NCI-H345 (cell line): ENCODE measurements at regions not wholly inside any gene's neighbourhood (a gene's known extent, or its start where the extent isn't known, plus 50 kb on each side); places are given as distances from the start of the nearest gene placed in this dataset.
A peak's percentile ranks its signal among the peaks of the same experiment; 100 is the strongest.
"Not testable (repeated sequence)": the region's sequence is repeated elsewhere in the genome, so short reads cannot be mapped to it uniquely, and the experiment has no call there.

ENCODE experiments used
- DNase-seq: peaks from one replicate; lab custom pipeline; 2025; lab: John Stamatoyannopoulos, UW

DNA sequence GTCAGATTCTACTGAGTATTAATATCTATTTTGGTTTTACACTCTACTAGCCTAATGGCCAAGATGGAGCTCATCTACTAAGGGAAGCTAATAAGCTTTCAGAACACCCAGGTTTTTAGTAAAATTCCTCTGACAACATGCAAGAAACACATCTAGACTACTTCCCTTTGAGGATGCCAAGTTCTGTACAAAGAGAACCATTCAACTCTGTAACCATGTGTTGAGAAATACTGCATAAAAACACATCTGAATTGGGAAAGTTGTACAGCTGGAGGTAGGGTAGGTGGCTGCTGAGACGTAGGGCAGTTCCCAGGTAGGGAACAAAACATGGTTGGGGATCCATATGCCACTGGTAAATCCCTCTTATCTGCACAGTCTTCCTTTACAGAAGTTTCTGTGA lies 66.2 kb downstream of the SC5D start:
- no peak for DNase-seq

DNA sequence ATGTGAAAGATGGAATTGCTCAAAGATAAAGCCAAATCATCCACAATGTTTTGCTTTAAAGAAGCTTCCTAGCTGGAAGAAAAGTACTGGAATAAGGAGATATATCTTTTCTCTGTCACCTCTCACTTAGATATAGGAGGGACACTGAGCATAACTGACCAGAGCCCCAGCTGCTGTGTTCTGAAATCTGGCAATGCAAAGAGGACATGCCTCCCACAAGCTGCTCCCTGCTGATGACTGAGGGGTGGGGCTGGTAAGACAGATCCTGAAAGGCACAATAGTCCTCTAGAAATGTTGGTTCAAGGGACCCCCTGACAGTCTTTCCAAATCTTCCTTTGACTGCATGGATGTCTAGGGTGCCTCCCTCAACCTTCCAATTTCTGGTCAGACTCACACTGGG lies 67.0 kb downstream of the SC5D start:
- DNase-seq, result no peak

DNA sequence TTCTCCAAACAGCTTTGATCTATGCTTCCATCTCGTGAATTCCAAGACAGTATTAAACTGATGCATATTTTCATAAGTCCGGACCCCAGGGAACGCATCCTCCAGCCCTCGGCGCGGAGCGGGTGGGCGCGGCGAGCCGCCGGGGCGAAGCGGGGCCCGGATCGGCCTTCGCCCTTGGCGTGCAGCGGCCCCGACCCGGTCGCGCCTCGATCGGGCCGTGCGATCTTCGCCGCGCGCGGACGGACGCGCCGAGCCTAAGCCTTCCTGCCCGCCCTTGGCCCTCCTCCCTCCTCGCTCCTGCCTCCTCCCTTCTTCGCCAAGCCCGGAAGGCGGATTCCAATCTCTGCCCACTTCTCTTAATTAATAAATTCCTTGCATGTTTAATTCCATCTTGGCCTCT lies 70.4 kb downstream of the SC5D start:
- DNase-seq, result not testable (repeated sequence)

DNA sequence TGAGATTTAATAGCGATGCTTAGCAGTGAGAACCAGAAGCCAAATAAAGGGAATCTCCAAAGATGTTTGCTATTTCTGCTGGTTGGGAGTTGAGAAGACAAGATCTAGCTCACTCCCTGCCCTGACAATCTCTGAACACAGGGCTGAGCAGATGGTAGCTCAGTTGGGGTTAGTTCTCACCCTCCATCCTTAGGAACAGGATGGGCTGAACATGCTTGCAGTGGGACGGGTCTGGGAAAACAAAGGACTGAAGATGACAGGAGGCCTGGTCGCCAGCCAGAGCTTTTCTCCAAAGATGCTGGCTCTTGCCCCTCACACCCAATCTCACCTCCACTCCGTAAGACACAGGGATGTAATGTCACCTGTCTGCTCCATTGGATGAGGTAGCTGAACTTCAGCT lies 72.7 kb downstream of the SC5D start:
- DNase-seq, result no peak

DNA sequence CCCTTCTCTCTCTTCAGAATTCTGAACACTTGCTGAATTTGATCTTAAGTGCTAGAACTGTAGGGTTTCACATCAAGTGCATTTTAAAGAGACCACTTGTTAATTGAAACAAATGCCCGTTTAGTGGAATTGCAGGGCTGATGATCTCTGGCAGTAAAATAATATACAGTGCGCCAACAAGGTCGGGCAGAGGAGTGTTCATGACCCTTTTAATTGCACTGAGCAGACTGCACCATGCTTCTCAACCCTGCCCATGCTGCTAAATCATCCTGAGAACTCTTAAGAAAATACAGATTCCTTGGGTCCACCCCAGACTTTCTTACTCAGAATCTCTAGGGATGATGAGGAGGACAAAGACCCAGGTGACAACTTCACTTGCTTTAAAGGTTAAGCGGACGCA lies 73.5 kb downstream of the SC5D start:
- DNase-seq, result no peak

DNA sequence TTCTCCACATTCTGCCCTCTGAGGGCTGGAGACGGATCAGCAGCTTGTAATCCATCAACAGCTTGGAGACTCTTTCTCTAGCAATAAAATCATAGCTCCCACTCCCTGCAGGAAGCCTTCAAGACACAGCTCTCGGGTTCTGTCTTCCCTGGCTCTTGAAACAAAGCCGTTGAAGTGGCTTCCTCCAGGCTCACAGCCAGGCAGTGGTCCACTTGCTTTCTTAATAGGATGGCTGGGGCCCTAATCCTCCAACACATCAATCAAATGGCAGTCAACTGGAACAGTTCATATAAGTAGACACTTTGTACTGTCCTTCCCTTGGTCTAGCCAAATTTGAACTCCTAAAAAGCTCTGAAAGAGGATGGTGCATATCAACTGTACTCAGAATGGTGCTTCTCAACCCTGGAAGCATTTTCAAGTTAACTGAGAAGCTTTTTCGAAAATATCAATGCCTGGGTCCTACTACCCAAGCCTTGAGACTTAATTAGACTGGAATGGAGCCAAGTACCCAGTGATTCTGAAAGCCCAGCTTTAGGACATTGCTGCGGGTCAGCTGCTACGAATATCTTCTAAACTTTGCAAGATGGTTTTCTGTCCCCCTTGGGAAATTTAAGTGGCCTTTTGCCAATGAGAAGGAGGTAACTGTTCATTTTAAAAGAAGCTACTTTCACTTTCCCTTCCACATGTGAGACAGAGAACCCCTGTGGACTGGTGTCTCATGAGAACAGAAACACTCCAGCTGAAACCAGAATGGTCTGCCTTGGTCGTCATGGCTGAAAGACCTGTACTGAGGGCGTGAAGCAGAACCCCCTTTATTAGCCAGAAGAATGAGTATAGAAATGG lies 74.7 kb downstream of the SC5D start:
- DNase-seq, result peak; percentile 32

DNA sequence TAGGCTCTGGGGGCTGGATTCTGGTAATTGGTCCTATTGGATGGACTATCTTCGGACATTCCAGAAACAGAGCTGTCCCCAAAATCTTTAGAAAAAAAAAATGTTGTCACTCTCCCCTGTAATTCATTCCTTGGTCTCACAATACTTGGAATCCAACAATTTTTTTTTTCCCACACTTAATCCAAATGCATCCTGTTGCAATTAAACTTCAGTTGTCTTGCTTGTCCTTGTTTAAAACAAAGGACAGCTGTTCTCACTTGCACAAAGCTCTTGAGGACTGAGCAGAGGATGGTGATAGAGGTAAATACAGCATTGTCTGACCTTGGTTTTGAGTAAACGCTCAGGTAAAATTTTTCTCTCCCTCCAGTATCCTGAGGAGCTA lies 75.3 kb downstream of the SC5D start:
- DNase-seq, result no peak

DNA sequence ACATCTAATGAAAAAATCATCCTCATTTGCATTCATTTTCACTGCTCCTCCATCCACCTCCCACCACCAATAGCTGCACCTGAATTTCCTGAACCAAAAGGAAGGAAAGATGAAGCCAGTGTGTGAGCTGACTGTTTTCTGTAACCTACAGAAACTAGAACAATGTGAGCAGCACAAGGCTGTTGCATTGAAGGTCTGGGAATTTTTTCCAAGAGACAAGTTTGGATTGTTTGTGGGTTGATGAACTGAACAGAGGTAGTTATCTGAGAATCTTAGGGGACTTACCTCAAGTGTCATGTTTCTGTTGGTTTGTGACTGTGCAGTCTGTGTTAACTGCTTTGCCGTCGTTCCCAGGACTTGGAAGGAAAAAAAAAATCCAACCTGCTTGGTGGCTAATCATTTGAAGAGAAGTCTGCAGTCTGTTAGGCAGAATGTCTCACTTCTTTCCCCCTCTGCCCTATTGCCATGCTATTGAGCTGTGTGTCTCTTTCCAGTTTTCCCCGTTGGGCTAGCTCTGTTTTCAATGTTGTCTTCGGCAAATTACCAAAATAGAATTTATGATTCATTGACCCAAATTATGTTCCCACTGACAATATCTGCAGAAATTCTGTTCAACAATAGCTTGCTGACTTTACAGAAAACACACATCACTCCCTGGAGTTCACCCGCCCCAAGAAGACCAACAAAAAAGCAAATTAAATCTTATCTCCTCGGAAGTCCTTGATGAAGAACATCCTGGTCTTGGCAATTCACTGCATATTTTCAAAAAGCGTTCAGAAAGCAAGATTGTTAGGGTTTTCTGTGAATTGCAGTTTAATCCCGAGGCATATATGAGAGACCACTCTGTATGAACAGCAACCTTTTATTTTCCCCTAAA lies 76.0 kb downstream of the SC5D start:
- DNase-seq, result no peak

DNA sequence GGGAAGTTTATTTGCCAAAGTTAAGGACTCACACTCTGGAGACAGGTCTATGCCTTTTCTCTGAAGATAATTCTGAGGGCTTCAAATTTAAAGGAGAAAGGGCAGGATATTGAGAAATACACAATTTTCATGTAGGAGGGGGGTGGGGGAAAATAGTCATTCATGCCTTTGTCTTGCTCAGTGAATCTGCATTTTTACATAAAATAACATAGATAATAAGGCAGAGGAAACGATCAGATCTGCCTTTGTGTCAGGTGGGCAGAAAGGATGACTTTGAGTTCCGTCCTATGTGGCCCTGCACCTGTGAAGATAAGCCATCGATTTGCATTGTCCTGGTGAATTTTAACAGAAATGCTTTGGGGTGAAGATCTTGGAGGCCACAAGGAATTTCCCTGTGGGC lies 76.8 kb downstream of the SC5D start:
- no peak for DNase-seq

DNA sequence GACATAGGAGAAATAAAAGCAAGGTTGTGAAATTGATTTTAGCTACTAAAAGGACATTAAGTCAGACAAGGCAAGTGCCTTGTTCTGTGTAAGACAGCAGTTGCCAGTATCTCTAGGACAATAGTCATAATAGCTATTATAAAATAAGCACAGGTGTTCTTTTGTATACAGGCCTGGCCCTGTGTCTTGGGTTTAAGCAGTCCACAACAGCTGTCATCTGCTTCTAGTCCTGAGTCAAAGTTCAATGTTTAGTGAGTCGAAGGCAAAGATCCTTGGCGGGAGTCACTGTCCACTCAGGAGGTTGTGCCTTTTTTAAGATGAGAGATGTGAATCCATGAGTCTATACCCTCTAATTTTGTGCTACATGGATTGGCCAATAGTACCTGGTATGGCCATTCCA lies 79.5 kb downstream of the SC5D start:
- DNase-seq, result no peak

DNA sequence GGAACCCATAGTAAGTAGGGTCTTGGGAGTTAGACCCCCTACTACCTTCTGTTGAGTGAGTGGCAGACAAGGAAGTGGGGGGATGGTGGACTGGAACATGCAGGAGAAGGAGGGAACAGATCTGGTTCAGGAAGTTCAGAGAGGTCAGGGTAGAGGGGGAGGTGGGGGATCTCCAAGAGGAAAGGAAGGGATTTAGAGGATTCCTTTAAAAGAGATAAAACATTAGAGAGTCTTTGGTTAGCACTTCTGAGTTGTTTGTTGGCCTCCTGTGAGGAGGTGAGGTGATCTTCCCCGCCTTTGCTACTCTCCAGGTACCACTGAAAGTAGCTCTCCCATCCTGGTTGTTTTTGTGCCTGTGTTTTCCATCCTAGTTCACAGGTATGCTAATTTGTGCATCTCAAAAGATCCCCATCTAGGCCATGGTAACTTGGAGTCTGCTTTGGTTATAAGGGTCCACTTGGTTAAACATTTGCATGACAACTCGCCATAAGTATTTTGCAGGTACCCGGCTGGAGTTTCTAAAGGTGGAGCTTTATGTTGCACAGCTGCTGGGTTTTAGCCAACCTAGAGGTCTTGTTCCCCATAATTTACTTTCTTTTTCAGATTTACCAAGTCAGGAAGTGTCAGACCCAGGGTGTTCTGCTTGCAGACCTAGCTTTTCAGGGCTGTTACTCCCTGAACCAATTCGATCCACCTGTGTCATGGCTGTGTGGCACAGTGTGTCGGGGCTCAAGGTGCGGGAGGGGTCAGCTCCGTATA lies 79.3 kb upstream of the SORL1 start:
- no peak for DNase-seq

DNA sequence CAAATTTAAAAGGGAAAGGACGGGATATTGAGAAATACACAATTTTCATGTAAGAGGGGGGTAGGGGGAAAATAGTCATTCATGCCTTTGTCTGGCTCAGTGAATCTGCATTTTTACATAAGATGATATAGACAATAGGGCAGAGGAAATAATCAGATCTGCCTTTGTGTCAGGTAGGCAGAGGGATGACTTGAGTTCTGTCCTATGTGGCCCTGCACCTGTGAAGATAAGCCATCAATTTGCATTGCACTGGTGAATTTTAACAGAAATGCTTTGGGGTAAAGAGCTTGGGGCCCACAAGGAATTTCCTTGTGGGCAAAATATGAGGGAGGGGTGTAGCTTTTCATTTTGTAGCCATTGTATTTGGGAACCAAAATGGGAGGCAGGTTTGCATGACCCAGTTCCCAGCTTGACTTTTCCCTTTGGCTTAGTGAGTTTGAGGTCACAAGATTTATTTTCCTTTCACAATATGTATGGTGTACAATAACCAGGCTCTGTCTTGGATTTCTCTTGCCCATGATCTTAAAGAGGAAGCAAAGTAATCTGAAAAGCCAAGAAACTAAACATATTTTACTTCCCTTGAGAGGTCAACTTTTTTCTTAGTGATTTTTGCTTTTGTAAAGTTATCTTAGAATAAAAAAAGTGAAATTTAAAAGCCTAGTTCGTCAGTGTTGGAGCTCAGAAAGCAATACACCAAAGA lies 77.7 kb upstream of the SORL1 start:
- DNase-seq, result no peak

DNA sequence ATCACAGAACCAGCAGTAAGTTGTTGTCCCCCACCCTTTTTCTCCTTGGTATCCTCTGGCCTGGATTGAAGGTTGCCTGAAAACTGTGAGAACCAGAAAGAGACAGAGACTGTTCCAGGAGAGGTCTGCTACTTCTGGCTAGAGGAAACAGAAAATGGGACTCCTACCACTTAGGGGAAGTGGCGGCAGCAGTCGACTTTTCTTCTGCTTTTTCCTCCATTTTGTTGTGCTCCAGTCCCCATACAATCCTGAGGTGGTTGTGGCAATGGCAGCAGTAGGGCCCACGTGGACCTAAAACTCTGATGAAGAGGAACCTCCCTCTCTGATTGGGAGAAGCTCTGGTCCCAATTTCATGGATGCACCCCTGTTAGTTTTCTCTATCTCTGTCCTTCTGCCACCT lies 76.0 kb upstream of the SORL1 start:
- no peak for DNase-seq

DNA sequence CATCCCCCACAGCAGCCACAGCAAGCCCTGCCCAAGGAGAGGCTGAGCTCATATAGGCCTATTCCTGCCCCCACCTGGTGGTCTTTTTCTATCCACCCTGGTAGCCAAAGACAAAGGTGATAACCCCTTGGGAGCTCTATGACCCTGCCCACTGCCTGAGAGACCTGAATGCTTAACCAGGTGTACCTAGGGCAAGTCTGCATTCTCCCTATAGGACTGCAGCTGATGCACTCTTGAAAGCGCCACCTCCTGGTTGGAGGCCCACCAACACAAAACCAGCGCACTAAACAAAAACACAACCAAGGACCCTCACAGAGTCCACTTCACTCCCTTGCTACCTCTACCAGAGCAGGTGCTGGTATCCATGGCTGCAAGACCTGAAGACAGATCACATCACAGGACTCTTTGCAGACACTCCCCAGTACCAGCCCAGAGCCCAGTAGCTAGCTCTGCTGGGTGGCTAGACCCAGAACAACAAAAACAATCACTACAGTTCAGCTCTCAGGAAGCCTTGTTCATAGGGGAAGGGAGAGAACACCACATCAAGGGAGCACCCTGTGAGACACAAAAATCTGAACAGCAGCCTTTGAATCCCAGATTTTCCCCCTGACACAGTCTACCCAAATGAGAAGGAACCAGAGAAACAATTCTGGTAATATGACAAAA lies 72.8 kb upstream of the SORL1 start:
- not testable (repeated sequence) for DNase-seq

DNA sequence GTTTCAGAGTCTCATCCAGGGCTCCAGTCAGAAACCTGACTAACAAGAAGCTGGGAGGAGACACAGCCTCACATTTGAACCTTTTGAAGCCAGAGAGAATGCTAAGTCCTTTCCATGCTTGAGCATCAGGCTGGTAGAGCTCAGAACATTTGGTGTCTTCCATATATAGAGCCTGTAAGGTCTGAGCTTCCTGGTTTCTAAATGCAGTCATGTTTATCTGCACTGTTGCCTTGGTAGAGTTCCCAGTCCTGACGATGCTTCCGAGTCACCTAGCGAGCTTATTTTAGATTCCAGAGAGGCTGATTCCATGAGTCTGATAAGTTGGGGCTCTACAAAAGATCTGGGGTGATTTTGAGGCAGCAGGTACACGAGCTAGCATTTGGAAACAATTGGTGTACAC lies 68.4 kb upstream of the SORL1 start:
- no peak for DNase-seq

DNA sequence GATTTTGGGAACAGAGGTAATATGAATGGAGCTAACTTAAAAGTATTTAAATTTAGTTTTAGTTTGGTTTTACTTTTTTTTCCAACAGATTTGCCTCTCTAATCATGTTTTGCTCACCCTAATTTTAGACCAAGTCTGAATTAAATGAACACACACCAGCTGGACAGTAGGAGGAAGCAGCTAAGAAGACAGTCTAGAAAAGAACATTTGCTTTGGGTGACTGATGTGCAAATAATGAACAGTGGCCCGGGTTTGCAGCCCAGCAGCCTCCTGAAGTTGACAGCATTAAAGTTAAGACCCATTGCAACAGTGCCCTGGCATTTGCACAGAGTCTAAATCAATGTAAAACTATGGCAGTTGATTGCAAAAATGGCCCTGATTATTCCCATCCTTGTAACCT lies 66.4 kb upstream of the SORL1 start:
- DNase-seq, result no peak
